ENCODE measurements at regions not wholly inside any gene's neighbourhood (a gene's known extent, or its start where the extent isn't known, plus 50 kb on each side); places are given as distances from the start of the nearest gene placed in this dataset.

GRCh38 chr2:104938231-104938941, 84.5 kb downstream of the POU3F3 start:
- TF ChIP-seq, protein P1, sequence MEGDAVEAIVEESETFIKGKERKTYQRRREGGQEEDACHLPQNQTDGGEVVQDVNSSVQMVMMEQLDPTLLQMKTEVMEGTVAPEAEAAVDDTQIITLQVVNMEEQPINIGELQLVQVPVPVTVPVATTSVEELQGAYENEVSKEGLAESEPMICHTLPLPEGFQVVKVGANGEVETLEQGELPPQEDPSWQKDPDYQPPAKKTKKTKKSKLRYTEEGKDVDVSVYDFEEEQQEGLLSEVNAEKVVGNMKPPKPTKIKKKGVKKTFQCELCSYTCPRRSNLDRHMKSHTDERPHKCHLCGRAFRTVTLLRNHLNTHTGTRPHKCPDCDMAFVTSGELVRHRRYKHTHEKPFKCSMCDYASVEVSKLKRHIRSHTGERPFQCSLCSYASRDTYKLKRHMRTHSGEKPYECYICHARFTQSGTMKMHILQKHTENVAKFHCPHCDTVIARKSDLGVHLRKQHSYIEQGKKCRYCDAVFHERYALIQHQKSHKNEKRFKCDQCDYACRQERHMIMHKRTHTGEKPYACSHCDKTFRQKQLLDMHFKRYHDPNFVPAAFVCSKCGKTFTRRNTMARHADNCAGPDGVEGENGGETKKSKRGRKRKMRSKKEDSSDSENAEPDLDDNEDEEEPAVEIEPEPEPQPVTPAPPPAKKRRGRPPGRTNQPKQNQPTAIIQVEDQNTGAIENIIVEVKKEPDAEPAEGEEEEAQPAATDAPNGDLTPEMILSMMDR (IDR thresholded peaks at IDR 0.05; ENCODE audit: insufficient read depth, low read length, poor library complexity, severe bottlenecking) = no peak
- no peak for TF ChIP-seq EZH2phosphoT487 (conservative IDR thresholded peaks at IDR 0.05; ENCODE audit: low read length)

All from SU-DHL-6 (cell line).